ENCODE measurements at regions not wholly inside any gene's neighbourhood (a gene's known extent, or its start where the extent isn't known, plus 50 kb on each side); places are given as distances from the start of the nearest gene placed in this dataset.

- ChIA-PET POLR2A (no interaction called here), CTCF (no interaction called here)
- Mint-ChIP-seq H3K36me3 (peaks cover 0 to 6% (median 0%) of the 10 kb centered on the region in 5 donors), H3K27ac (no peak overlapping the region), H3K4me3 (no peak overlapping the region), H3K27me3 (peaks cover 0 to 4% (median under 1%) of the 10 kb centered on the region in 5 donors), H3K4me1 (no peaks in the 10 kb centered on the region), H3K9me3 (peaks cover 0 to 33% (median 15%) of the 10 kb centered on the region in 11 donors)
- DNase-seq (no peak), ATAC-seq (no peak)
- no peaks in the 10 kb centered on the region for H3K36me3 ChIP-seq (ENCODE audit: control insufficient read depth in 2 of 3, insufficient read depth in 3 of 3, low read length in 3 of 3)
- H3K27me3 ChIP-seq (ENCODE audit: control insufficient read depth in 2 of 2, insufficient read depth in 2 of 2, low read length in 2 of 2): no peaks in the 10 kb centered on the region
- H3K4me3 ChIP-seq (ENCODE audit: low read length): no peak overlapping the region
- H3K4me1 ChIP-seq (ENCODE audit: control insufficient read depth in 2 of 2, insufficient read depth in 2 of 2, low read length in 2 of 2): no peaks in the 10 kb centered on the region
- intact Hi-C loops (cut with micrococcal nuclease): no loop called here
- peaks cover 0 to 4% (median 0%) of the 10 kb centered on the region in 3 experiments for H3K9me3 ChIP-seq (ENCODE audit: control insufficient read depth in 2 of 3, low read length in 3 of 3)
- H3K27ac ChIP-seq (ENCODE audit: low read depth, low read length): no peak overlapping the region
Measured at GRCh38 chr4:75101906-75102786, 169.2 kb downstream of the PARM1 start.

Data from naive thymus-derived CD4-positive, alpha-beta T cell (primary cell).